Colonic mucosa (tissue), 4 donors: ENCODE measurements at regions not wholly inside any gene's neighbourhood (a gene's known extent, or its start where the extent isn't known, plus 50 kb on each side); places are given as distances from the start of the nearest gene placed in this dataset.
"Not testable (repeated sequence)": the region's sequence is repeated elsewhere in the genome, so short reads cannot be mapped to it uniquely, and the experiment has no call there.

Experiments used
- DNase-seq: peaks from one replicate; pipeline ENCODE4 v3.0.0-alpha.2; 2020
- H3K27ac ChIP-seq: fragments of 200-600 bp; one replicate; pipeline ENCODE4 v1.8.0; 2021
- H3K27me3 ChIP-seq: fragments of 200-600 bp; one replicate; pipeline ENCODE4 v1.8.0; 2021
- H3K36me3 ChIP-seq: fragments of 200-600 bp; one replicate; pipeline ENCODE4 v1.8.0; 2021
- H3K4me1 ChIP-seq: fragments of 200-600 bp; one replicate; pipeline ENCODE4 v1.8.0; 2021; ENCODE audit warnings: mild to moderate bottlenecking
- H3K4me3 ChIP-seq: fragments of 200-600 bp; one replicate; pipeline ENCODE4 v1.8.0; 2021
- H3K9ac ChIP-seq, 2 donors: one replicate each; pipeline ENCODE4 v1.7.0; 2013; ENCODE audit warnings: control low read depth in 2 of 2, low read depth in 2 of 2, low read length in 2 of 2
- H3K9me3 ChIP-seq: fragments of 200-600 bp; one replicate; pipeline ENCODE4 v1.8.0; 2021
- intact Hi-C: fragments of 100-400 bp; cut with DNase I; formaldehyde crosslinking; loops from one replicate; pipeline ENCODE4 v1.14.1; 2022
- TF ChIP-seq, protein P1 (sequence below): fragments of 200-600 bp; IDR thresholded peaks from one replicate; pipeline ENCODE4 v1.8.0; 2022; ENCODE audit warnings: antibody characterized with exemption, mild to moderate bottlenecking
- donor health status: healthy.
- donor health status: DM: no; HTN: no; CAD: no.
- donor health status: DM: no; HTN: no; CAD: no.

GRCh38 chr14:27863166-27863565 is 903.4 kb upstream of the FOXG1 start:
- TF ChIP-seq, protein P1, sequence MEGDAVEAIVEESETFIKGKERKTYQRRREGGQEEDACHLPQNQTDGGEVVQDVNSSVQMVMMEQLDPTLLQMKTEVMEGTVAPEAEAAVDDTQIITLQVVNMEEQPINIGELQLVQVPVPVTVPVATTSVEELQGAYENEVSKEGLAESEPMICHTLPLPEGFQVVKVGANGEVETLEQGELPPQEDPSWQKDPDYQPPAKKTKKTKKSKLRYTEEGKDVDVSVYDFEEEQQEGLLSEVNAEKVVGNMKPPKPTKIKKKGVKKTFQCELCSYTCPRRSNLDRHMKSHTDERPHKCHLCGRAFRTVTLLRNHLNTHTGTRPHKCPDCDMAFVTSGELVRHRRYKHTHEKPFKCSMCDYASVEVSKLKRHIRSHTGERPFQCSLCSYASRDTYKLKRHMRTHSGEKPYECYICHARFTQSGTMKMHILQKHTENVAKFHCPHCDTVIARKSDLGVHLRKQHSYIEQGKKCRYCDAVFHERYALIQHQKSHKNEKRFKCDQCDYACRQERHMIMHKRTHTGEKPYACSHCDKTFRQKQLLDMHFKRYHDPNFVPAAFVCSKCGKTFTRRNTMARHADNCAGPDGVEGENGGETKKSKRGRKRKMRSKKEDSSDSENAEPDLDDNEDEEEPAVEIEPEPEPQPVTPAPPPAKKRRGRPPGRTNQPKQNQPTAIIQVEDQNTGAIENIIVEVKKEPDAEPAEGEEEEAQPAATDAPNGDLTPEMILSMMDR: no peak
- intact Hi-C loops: no loop called here
- Histone ChIP-seq H3K9me3 (no peaks in the 10 kb centered on the region), H3K4me1 (no peaks in the 10 kb centered on the region), H3K27me3 (no peaks in the 10 kb centered on the region), H3K4me3 (no peak overlapping the region), H3K9ac (no peak overlapping the region), H3K36me3 (no peaks in the 10 kb centered on the region), H3K27ac (no peak overlapping the region)
- no peak for DNase-seq

GRCh38 chr14:27881063-27881462 is 885.5 kb upstream of the FOXG1 start:
- no peaks in the 10 kb centered on the region for H3K27me3 ChIP-seq
- DNase-seq: no peak
- TF ChIP-seq, protein P1: no peak
- intact Hi-C loops: no loop called here
- H3K4me1 ChIP-seq: no peaks in the 10 kb centered on the region
- no peak overlapping the region for H3K4me3 ChIP-seq
- H3K27ac ChIP-seq: no peak overlapping the region
- H3K9ac ChIP-seq: no peak overlapping the region
- H3K9me3 ChIP-seq: no peaks in the 10 kb centered on the region
- H3K36me3 ChIP-seq: no peaks in the 10 kb centered on the region

DNA sequence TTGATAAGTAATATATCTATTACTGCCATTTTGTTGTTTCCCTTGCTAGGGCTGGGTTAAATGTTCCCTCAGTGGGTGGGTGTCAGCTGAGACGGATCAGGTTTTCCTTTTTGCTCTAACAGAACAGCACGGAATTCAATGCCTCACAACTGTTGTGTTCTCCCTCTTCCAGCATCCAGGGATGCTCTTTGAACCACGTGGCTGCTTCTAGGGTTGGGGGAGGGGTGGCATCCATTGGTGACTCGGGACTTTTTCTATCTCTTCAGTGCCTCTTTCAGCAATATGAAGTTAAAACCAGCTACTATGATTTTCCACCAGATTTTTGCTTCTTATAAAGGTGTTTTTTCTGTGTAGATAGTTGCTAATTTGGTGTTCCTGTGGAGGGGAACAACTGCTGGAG is 884.9 kb upstream of the FOXG1 start:
- TF ChIP-seq, protein P1: no peak
- Histone ChIP-seq H3K36me3 (no peaks in the 10 kb centered on the region), H3K9ac (no peak overlapping the region), H3K4me1 (no peaks in the 10 kb centered on the region), H3K27me3 (no peaks in the 10 kb centered on the region), H3K27ac (no peak overlapping the region), H3K9me3 (no peaks in the 10 kb centered on the region), H3K4me3 (no peak overlapping the region)
- intact Hi-C loops: no loop called here
- no peak for DNase-seq

- intact Hi-C loops: no loop called here
- DNase-seq: no peak
- Histone ChIP-seq H3K27ac (no peak overlapping the region), H3K4me1 (no peaks in the 10 kb centered on the region), H3K9ac (no peak overlapping the region), H3K4me3 (no peak overlapping the region), H3K9me3 (no peaks in the 10 kb centered on the region), H3K27me3 (no peaks in the 10 kb centered on the region), H3K36me3 (no peaks in the 10 kb centered on the region)
- TF ChIP-seq, protein P1: no peak
These were observed 880.3 kb upstream of the FOXG1 start for GRCh38 chr14:27886256-27886655.

DNA sequence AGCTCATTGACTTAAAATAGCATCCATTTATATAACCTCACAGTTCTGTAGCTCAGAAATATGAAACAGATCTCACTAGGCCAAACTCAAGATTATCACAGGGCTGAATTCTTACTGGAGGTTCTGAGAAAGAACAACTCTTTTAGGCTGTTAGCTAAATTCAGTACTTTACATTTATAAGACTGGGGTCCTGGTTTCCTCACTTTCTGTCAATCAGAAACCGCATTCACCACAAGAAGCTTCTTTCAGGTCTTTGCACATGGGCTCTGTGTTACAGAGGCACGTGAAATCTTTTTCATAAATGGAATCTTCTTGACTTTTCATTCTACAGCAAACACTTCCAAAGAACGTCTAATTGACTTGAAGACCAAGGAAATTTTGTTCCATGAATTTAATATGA is 876.3 kb upstream of the FOXG1 start:
- no peaks in the 10 kb centered on the region for H3K9me3 ChIP-seq
- H3K9ac ChIP-seq: no peak overlapping the region
- H3K4me1 ChIP-seq: no peaks in the 10 kb centered on the region
- DNase-seq: no peak
- H3K36me3 ChIP-seq: no peaks in the 10 kb centered on the region
- no peak overlapping the region for H3K27ac ChIP-seq
- H3K27me3 ChIP-seq: no peaks in the 10 kb centered on the region
- intact Hi-C loops: no loop called here
- H3K4me3 ChIP-seq: no peak overlapping the region
- TF ChIP-seq, protein P1: no peak

DNA sequence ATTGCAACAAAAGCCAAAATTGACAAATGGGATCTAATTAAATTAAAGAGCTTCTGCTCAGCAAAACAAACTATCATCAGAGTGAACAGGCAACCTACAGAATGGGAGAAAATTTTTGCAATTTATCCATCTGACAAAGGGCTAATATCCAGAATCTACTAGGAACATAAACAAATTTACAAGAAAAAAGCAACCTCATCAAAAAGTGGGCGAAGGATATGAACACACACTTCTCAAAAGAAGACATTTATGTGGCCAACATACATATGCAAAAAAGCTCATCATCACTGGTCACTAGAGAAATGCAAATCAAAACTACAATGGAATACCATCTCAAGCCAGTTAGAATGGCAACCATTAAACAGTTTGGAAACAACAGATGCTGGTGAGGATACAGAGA is 858.1 kb upstream of the FOXG1 start:
- H3K27ac ChIP-seq, H3K9me3 ChIP-seq, H3K27me3 ChIP-seq, H3K36me3 ChIP-seq, H3K4me3 ChIP-seq, H3K4me1 ChIP-seq, H3K9ac ChIP-seq, intact Hi-C loops, DNase-seq: not testable (repeated sequence)
